ENCODE measurements at regions not wholly inside any gene's neighbourhood (a gene's known extent, or its start where the extent isn't known, plus 50 kb on each side); places are given as distances from the start of the nearest gene placed in this dataset.
"Not testable (repeated sequence)": the region's sequence is repeated elsewhere in the genome, so short reads cannot be mapped to it uniquely, and the experiment has no call there.

- not testable (repeated sequence) for TF ChIP-seq POLR2A, TAF1, POLR2AphosphoS5 (IDR thresholded peaks at IDR 0.05; ENCODE audit: low read depth, low read length)
Observed at GRCh38 chr13:67383109-67383757, 153.1 kb upstream of the PCDH9 start.
